Gastroesophageal sphincter (tissue), 3 donors: ENCODE measurements at regions not wholly inside any gene's neighbourhood (a gene's known extent, or its start where the extent isn't known, plus 50 kb on each side); places are given as distances from the start of the nearest gene placed in this dataset.

Experiments used
- CTCF ChIP-seq, 4 experiments: fragments of 200-600 bp in 2 of 4; fragments of 450-650 bp in 2 of 4; sonication (generic) in 1 of 4; IDR thresholded peaks; one replicate each; pipeline ENCODE4 v1.5.1; 2017 to 2019; ENCODE audit warnings: antibody characterized with exemption in 4 of 4, mild to moderate bottlenecking in 2 of 4, moderate library complexity in 2 of 4
- EP300 ChIP-seq: sonication (generic); formaldehyde crosslinking; IDR thresholded peaks from one replicate; pipeline ENCODE4 v1.6.1; 2017; ENCODE audit warnings: antibody characterized with exemption, mild to moderate bottlenecking
- POLR2A ChIP-seq, 2 donors: fragments of 450-650 bp; IDR thresholded peaks; one replicate each; pipeline ENCODE4 v1.6.1; 2017; ENCODE audit warnings: antibody characterized with exemption in 2 of 2, mild to moderate bottlenecking in 2 of 2, moderate library complexity in 1 of 2

GRCh38 chr14:83433618-83434017, 1900.0 kb upstream of the SEL1L start:
- no peak for TF ChIP-seq CTCF (IDR thresholded peaks at IDR 0.05)
- no peak for TF ChIP-seq EP300
- TF ChIP-seq POLR2A (IDR thresholded peaks at IDR 0.05) = no peak
